GM18873 (cell line): ENCODE measurements at regions not wholly inside any gene's neighbourhood (a gene's known extent, or its start where the extent isn't known, plus 50 kb on each side); places are given as distances from the start of the nearest gene placed in this dataset.

Experiments
- ATAC-seq: cut with Tn5 transposase; IDR thresholded peaks from one replicate; pipeline ENCODE4 v1.9.1; 2021; ENCODE audit warnings: mild to moderate bottlenecking, moderate library complexity, moderate number of reproducible peaks; ENCODE audit not compliant: unreplicated experiment, low FRiP score

- ATAC-seq: no peak
Observed at GRCh38 chr12:24608637-24609285, 340.1 kb downstream of the BCAT1 start.

- ATAC-seq: no peak
Observed at GRCh38 chr12:24608108-24608507, 340.8 kb downstream of the BCAT1 start.

- no peak for ATAC-seq
Observed at GRCh38 chr12:24605916-24606315, 343.0 kb downstream of the BCAT1 start.

- ATAC-seq: no peak
Observed at GRCh38 chr12:24605466-24605865, 343.4 kb downstream of the BCAT1 start.

GRCh38 chr12:24603371-24603770 is 345.5 kb downstream of the BCAT1 start:
- ATAC-seq: no peak

- ATAC-seq: no peak
Observed at GRCh38 chr12:24600996-24601395, 347.9 kb downstream of the BCAT1 start.

GRCh38 chr12:24600551-24600950 is 348.4 kb downstream of the BCAT1 start:
- ATAC-seq: no peak

GRCh38 chr12:24599736-24600135 is 349.2 kb downstream of the BCAT1 start:
- no peak for ATAC-seq

GRCh38 chr12:24597580-24597979 is 351.3 kb downstream of the BCAT1 start:
- no peak for ATAC-seq

- ATAC-seq: no peak
Observed at GRCh38 chr12:24596768-24597388, 352.0 kb downstream of the BCAT1 start.

GRCh38 chr12:24595652-24596235 is 353.2 kb downstream of the BCAT1 start:
- ATAC-seq: no peak

- ATAC-seq: no peak
Observed at GRCh38 chr12:24591715-24592440, 357.0 kb downstream of the BCAT1 start.

- no peak for ATAC-seq
Observed at GRCh38 chr12:24591079-24591626, 357.7 kb downstream of the BCAT1 start.

GRCh38 chr12:24586293-24586692 is 362.6 kb downstream of the BCAT1 start:
- ATAC-seq: no peak

GRCh38 chr12:24584032-24584675 is 364.7 kb downstream of the BCAT1 start:
- no peak for ATAC-seq

- ATAC-seq: no peak
Observed at GRCh38 chr12:24582954-24583601, 365.8 kb downstream of the BCAT1 start.

GRCh38 chr12:24574538-24574937 is 374.4 kb downstream of the BCAT1 start:
- no peak for ATAC-seq

GRCh38 chr12:24573621-24574020 is 375.3 kb downstream of the BCAT1 start:
- no peak for ATAC-seq

- no peak for ATAC-seq
Observed at GRCh38 chr12:24565300-24565699, 383.6 kb downstream of the BCAT1 start.

- no peak for ATAC-seq
Observed at GRCh38 chr12:24562771-24563431, 386.0 kb downstream of the BCAT1 start.
